IMR-90 (cell line): ENCODE measurements at regions not wholly inside any gene's neighbourhood (a gene's known extent, or its start where the extent isn't known, plus 50 kb on each side); places are given as distances from the start of the nearest gene placed in this dataset.

ENCODE experiments used
- ATAC-seq: fragments of 200-7000 bp; cut with Tn5 transposase; 2 replicates; pipeline ENCODE4 v1.9.1; 2020; ENCODE audit warnings: low read depth, mild to moderate bottlenecking, moderate library complexity
- BruUV-seq: library from RNA; stranded (reverse); fragments of 400-500 nt; replicated peaks from 2 replicates; lab custom pipeline; 2021; lab: Mats Ljungman, UMichigan
- CTCF ChIA-PET: fragments of 300-600 bp; formaldehyde crosslinking; extraction: SDS; loops from one replicate; lab custom pipeline; 2021; ENCODE audit warnings: antibody characterized with exemption; lab: Yijun Ruan, JAX
- POLR2A ChIA-PET: fragments of 300-600 bp; sonication (Branson Sonifier 250); formaldehyde crosslinking; loops from one replicate; lab custom pipeline; 2022; ENCODE audit warnings: antibody characterized with exemption; ENCODE audit not compliant: unreplicated experiment; lab: Charles Lee
- DNase-seq: peaks from one replicate; pipeline ENCODE4 v3.0.0; 2013
- H2AFZ ChIP-seq: replicated peaks from 2 replicates; pipeline ENCODE3; 2013; ENCODE audit warnings: low read length, mild to moderate bottlenecking; ENCODE audit not compliant: poor library complexity
- H2AK5ac ChIP-seq: 2 replicates; pipeline ENCODE4 v1.6.1; 2013; ENCODE audit warnings: low read depth, low read length, inconsistent platforms
- H2AK9ac ChIP-seq: replicated peaks from 2 replicates; pipeline ENCODE3; 2013; ENCODE audit warnings: mild to moderate bottlenecking, low read depth, low read length, moderate library complexity; ENCODE audit not compliant: poor library complexity
- H2BK120ac ChIP-seq: 2 replicates; pipeline ENCODE4 v1.6.1; 2013; ENCODE audit warnings: low read depth, low read length, inconsistent platforms
- H2BK15ac ChIP-seq: 3 replicates; pipeline ENCODE4 v1.6.1; 2013; ENCODE audit warnings: low read depth, low read length, inconsistent platforms
- H2BK20ac ChIP-seq: 2 replicates; pipeline ENCODE4 v1.6.1; 2013; ENCODE audit warnings: low read depth, mild to moderate bottlenecking, inconsistent platforms, low read length, moderate library complexity
- H2BK5ac ChIP-seq: 2 replicates; pipeline ENCODE4 v1.6.1; 2013; ENCODE audit warnings: mild to moderate bottlenecking, low read depth, low read length, inconsistent platforms; ENCODE audit not compliant: poor library complexity, severe bottlenecking
- H3K14ac ChIP-seq: replicated peaks from 2 replicates; pipeline ENCODE4 v1.6.1; 2013; ENCODE audit warnings: low read depth, low read length, inconsistent platforms
- H3K18ac ChIP-seq: 2 replicates; pipeline ENCODE4 v1.6.1; 2013; ENCODE audit warnings: low read depth, low read length, control low read depth
- H3K23ac ChIP-seq: 2 replicates; pipeline ENCODE4 v1.6.1; 2013; ENCODE audit warnings: low read depth, low read length, inconsistent platforms
- H3K27ac ChIP-seq: 2 replicates; pipeline ENCODE4 v1.5.1; 2013; ENCODE audit warnings: mild to moderate bottlenecking, control low read depth, low read length; ENCODE audit not compliant: insufficient read depth
- H3K27me3 ChIP-seq: 2 replicates; pipeline ENCODE4 v1.6.1; 2013; ENCODE audit warnings: low read length; ENCODE audit not compliant: control insufficient read depth, insufficient read depth
- H3K36me3 ChIP-seq: 2 replicates; pipeline ENCODE4 v1.6.1; 2013; ENCODE audit warnings: low read length, mixed read lengths; ENCODE audit not compliant: control insufficient read depth, insufficient read depth
- H3K4ac ChIP-seq: 2 replicates; pipeline ENCODE4 v1.6.1; 2013; ENCODE audit warnings: low read depth, low read length, inconsistent platforms
- H3K4me1 ChIP-seq: 2 replicates; pipeline ENCODE4 v1.6.1; 2013; ENCODE audit warnings: low read length, mixed read lengths; ENCODE audit not compliant: control insufficient read depth, insufficient read depth
- H3K4me2 ChIP-seq: 2 replicates; pipeline ENCODE4 v1.6.1; 2013; ENCODE audit warnings: low read depth, mild to moderate bottlenecking, control low read depth, low read length, moderate library complexity
- H3K4me3 ChIP-seq: 2 replicates; pipeline ENCODE4 v1.5.1; 2013; ENCODE audit warnings: low read depth, mild to moderate bottlenecking, control low read depth, low read length, moderate library complexity; ENCODE audit not compliant: insufficient read depth
- H3K56ac ChIP-seq: 2 replicates; pipeline ENCODE4 v1.6.1; 2013; ENCODE audit warnings: low read length, inconsistent platforms; ENCODE audit not compliant: insufficient read depth; ENCODE audit errors: extremely low read depth
- H3K79me1 ChIP-seq, 2 experiments: 2 replicates each; pipeline ENCODE4 v1.6.1; 2013; ENCODE audit warnings: low read length in 2 of 2, inconsistent platforms in 1 of 2, low read depth in 1 of 2
- H3K9ac ChIP-seq: 2 replicates; pipeline ENCODE4 v1.6.1; 2013; ENCODE audit warnings: low read depth, low read length, control low read depth
- H3K9me1 ChIP-seq: 2 replicates; pipeline ENCODE4 v1.6.1; 2013; ENCODE audit warnings: low read length, inconsistent platforms; ENCODE audit not compliant: insufficient read depth
- H3K9me3 ChIP-seq: 2 replicates; pipeline ENCODE4 v1.6.1; 2013; ENCODE audit warnings: low read length; ENCODE audit not compliant: control insufficient read depth, insufficient read depth
- H4K20me1 ChIP-seq: 2 replicates; pipeline ENCODE4 v1.6.1; 2013; ENCODE audit warnings: low read length, inconsistent platforms; ENCODE audit not compliant: insufficient read depth
- H4K5ac ChIP-seq: 2 replicates; pipeline ENCODE4 v1.6.1; 2013; ENCODE audit warnings: mild to moderate bottlenecking, low read depth, low read length, control low read depth
- H4K8ac ChIP-seq, 2 experiments: 2 replicates each; pipeline ENCODE4 v1.6.1; 2013; ENCODE audit warnings: low read depth in 2 of 2, low read length in 2 of 2, control low read depth in 1 of 2, inconsistent platforms in 1 of 2
- H4K91ac ChIP-seq: 2 replicates; pipeline ENCODE4 v1.6.1; 2013; ENCODE audit warnings: low read depth, low read length, inconsistent platforms; ENCODE audit not compliant: insufficient read depth
- CTCF ChIP-seq: conservative IDR thresholded peaks from 2 replicates; pipeline ENCODE4 v1.5.1; 2012; ENCODE audit warnings: mild to moderate bottlenecking, low read depth, low read length, improper control_type of control experiment
- FOS ChIP-seq: fragments of 150-350 bp; IDR thresholded peaks from 2 replicates; pipeline ENCODE4 v1.6.1; 2016; ENCODE audit warnings: low read depth, low read length
- MAFK ChIP-seq: IDR thresholded peaks from 2 replicates; pipeline ENCODE4 v1.6.1; 2012; ENCODE audit warnings: low read depth, low read length, improper control_type of control experiment
- MAZ ChIP-seq: IDR thresholded peaks from 2 replicates; pipeline ENCODE4 v1.6.1; 2012; ENCODE audit warnings: low read depth, mild to moderate bottlenecking, low read length, improper control_type of control experiment, moderate library complexity, borderline replicate concordance
- POLR2A ChIP-seq: IDR thresholded peaks from 2 replicates; pipeline ENCODE4 v1.6.1; 2012; ENCODE audit warnings: mild to moderate bottlenecking, low read depth, low read length
- WGBS, 2 experiments: methylation state at CpG; one replicate each; pipeline versions ENCODE4 v1.1.5 to v1.1.7; 2013; ENCODE audit warnings: missing lambda C conversion rate in 2 of 2; ENCODE audit not compliant: insufficient read length in 1 of 2; ENCODE audit errors: extremely low coverage in 2 of 2; 5-methylcytosine and 5-hydroxymethylcytosine counted together
- dilution Hi-C: fragments of 300-500 bp; cut with HindIII; formaldehyde crosslinking; loops from one replicate; pipeline ENCODE4 v1.14.3; 2018; ENCODE audit warnings: low sequenced_read_pairs; ENCODE audit not compliant: unreplicated experiment
- in situ Hi-C: fragments of 300-500 bp; cut with MboI; formaldehyde crosslinking; loops from 3 replicates; pipeline ENCODE4 v1.14.3; 2019; ENCODE audit warnings: low sequenced_read_pairs, inconsistent platforms, mixed read lengths
- intact Hi-C: fragments of 100-400 bp; cut with micrococcal nuclease; formaldehyde crosslinking; loops from 2 replicates; pipeline ENCODE4 v1.10.0; 2022

DNA sequence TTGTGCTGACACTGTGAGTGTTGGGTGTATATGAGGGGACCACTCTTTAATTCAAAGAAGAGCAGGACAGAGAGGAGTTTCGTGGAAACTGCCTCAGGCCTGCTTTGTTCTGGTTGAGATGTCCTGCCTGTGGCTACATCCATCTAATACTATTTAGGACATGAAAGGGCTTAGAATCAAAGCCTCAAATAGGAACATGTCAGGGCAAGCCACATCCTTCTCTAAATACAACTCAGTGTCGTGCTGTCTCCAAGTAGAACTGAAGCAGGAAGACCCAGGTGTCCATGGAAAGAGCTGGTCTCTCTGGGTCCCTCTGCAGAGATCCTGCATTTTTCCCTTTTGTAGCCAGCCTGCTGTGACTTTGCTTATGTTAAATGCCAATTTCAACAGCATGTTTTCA, 156.2 kb upstream of the UMPS start:
- Histone ChIP-seq H3K36me3 (no peaks in the 10 kb centered on the region), H2AK9ac (no peak overlapping the region), H3K27ac (no peak overlapping the region), H3K18ac (no peak overlapping the region), H3K4ac (no peak overlapping the region), H3K9me3 (no peaks in the 10 kb centered on the region), H3K4me2 (no peak overlapping the region), H3K4me1 (no peaks in the 10 kb centered on the region; the same call in 1 of the 2 replicates), H2BK20ac (peak overlapping the region; percentile 37; the same call in 1 of the 2 replicates), H4K20me1 (no peaks in the 10 kb centered on the region), H2BK120ac (peak overlapping the region; percentile 68; the same call in 1 of the 2 replicates), H2AFZ (peak overlapping the region; percentile 35), H3K9me1 (no peaks in the 10 kb centered on the region), H3K9ac (no peak overlapping the region), H3K23ac (no peak overlapping the region), H2BK15ac (no peak overlapping the region), H4K5ac (no peak overlapping the region), H2AK5ac (no peak overlapping the region), H3K56ac (no peak overlapping the region), H3K4me3 (no peak overlapping the region), H2BK5ac (no peak overlapping the region), H4K8ac (no peak overlapping the region; a peak in 1 of 4 replicates), H4K91ac (no peak overlapping the region), H3K79me1 (no peaks in the 10 kb centered on the region), H3K14ac (peak overlapping the region; percentile 50; the same call in 1 of the 2 replicates), H3K27me3 (peaks cover 24% of the 10 kb centered on the region)
- CTCF ChIA-PET: no interaction called here
- intact Hi-C loops (no loop called here), dilution Hi-C loops (no loop called here), in situ Hi-C loops (loop anchor here (10.0 kb wide), 1 partner anchor 331 kb away; no protein-coding TSS in a partner anchor)
- 67% methylated on average over 1 of the region's 2 CpGs; no CpG with 5 or more reads in 1 of the 2 experiments for WGBS, 2 experiments
- DNase-seq (no peak), ATAC-seq (no peak)
- TF ChIP-seq FOS: no peak
- TF ChIP-seq POLR2A: no peak
- no peak for TF ChIP-seq MAZ
- no peak for TF ChIP-seq CTCF
- TF ChIP-seq MAFK: no peak
- POLR2A ChIA-PET: no interaction called here
- BruUV-seq: no TSS peak
